ENCODE measurements at regions not wholly inside any gene's neighbourhood (a gene's known extent, or its start where the extent isn't known, plus 50 kb on each side); places are given as distances from the start of the nearest gene placed in this dataset.
"Not testable (repeated sequence)": the region's sequence is repeated elsewhere in the genome, so short reads cannot be mapped to it uniquely, and the experiment has no call there.

GRCh38 chr7:152541892-152542291, 106.1 kb upstream of the KMT2C start:
- no peak for DNase-seq

- not testable (repeated sequence) for DNase-seq
These were observed 103.3 kb upstream of the KMT2C start for GRCh38 chr7:152539190-152539495.

GRCh38 chr7:152538346-152539189, 102.8 kb upstream of the KMT2C start:
- DNase-seq = not testable (repeated sequence)

GRCh38 chr7:152537639-152538038, 101.8 kb upstream of the KMT2C start:
- DNase-seq = no peak

- no peak for DNase-seq
These were observed 92.8 kb upstream of the KMT2C start for GRCh38 chr7:152528612-152529011.

- DNase-seq = no peak
These were observed 91.8 kb upstream of the KMT2C start for GRCh38 chr7:152527610-152528032.

- DNase-seq = no peak
These were observed 88.1 kb upstream of the KMT2C start for GRCh38 chr7:152523916-152524315.

GRCh38 chr7:152522571-152523067, 86.8 kb upstream of the KMT2C start:
- DNase-seq = no peak

- no peak for DNase-seq
These were observed 85.9 kb upstream of the KMT2C start for GRCh38 chr7:152521420-152522337.

- DNase-seq = no peak
These were observed 85.1 kb upstream of the KMT2C start for GRCh38 chr7:152520861-152521302.

GRCh38 chr7:152519290-152519689, 83.5 kb upstream of the KMT2C start:
- DNase-seq = no peak

- no peak for DNase-seq
These were observed 80.4 kb upstream of the KMT2C start for GRCh38 chr7:152516216-152516615.

- DNase-seq = not testable (repeated sequence)
These were observed 79.6 kb upstream of the KMT2C start for GRCh38 chr7:152515266-152515950.

- no peak for DNase-seq
These were observed 78.9 kb upstream of the KMT2C start for GRCh38 chr7:152514771-152515105.

- DNase-seq = no peak
These were observed 78.3 kb upstream of the KMT2C start for GRCh38 chr7:152513861-152514770.

- no peak for DNase-seq
These were observed 76.9 kb upstream of the KMT2C start for GRCh38 chr7:152512706-152513105.

GRCh38 chr7:152511736-152512135, 75.9 kb upstream of the KMT2C start:
- no peak for DNase-seq

- DNase-seq = no peak
These were observed 72.9 kb upstream of the KMT2C start for GRCh38 chr7:152508701-152509100.

GRCh38 chr7:152505606-152506005, 69.8 kb upstream of the KMT2C start:
- no peak for DNase-seq

GRCh38 chr7:152504816-152505215, 69.0 kb upstream of the KMT2C start:
- DNase-seq = no peak

GRCh38 chr7:152504367-152504766, 68.6 kb upstream of the KMT2C start:
- no peak for DNase-seq
